GM23338 (cell line): ENCODE measurements at regions not wholly inside any gene's neighbourhood (a gene's known extent, or its start where the extent isn't known, plus 50 kb on each side); places are given as distances from the start of the nearest gene placed in this dataset.

ENCODE experiments used
- CREB1 ChIP-seq: fragments of 250-450 bp; sonication (Bioruptor Pico); IDR thresholded peaks from 2 replicates; pipeline ENCODE4 v1.5.0; 2020; ENCODE audit warnings: low read depth, mild to moderate bottlenecking, moderate library complexity
- EZH2 ChIP-seq: fragments of 200-600 bp; sonication (generic); IDR thresholded peaks from one replicate; pipeline ENCODE4 v1.8.0; 2017; ENCODE audit warnings: antibody characterized with exemption, mild to moderate bottlenecking, low read depth; ENCODE audit not compliant: unreplicated experiment
- EZH2phosphoT487 ChIP-seq: fragments of 200-600 bp; sonication (generic); IDR thresholded peaks from one replicate; pipeline ENCODE4 v1.8.1; 2018; ENCODE audit warnings: antibody characterized with exemption; ENCODE audit not compliant: unreplicated experiment
- JUNB ChIP-seq: IDR thresholded peaks from one replicate; pipeline ENCODE4 v1.6.1; 2016; ENCODE audit warnings: antibody characterized with exemption; ENCODE audit not compliant: unreplicated experiment
- POLR2AphosphoS5 ChIP-seq: IDR thresholded peaks from 2 replicates; pipeline ENCODE4 v1.6.1; 2016; ENCODE audit warnings: antibody characterized with exemption, low read depth
- REST ChIP-seq: IDR thresholded peaks from one replicate; pipeline ENCODE4 v1.6.1; 2018; ENCODE audit warnings: antibody characterized with exemption; ENCODE audit not compliant: unreplicated experiment
- ZNF114 ChIP-seq: fragments of 250-450 bp; sonication (Bioruptor Pico); IDR thresholded peaks from 2 replicates; pipeline ENCODE4 v1.5.0; 2020; ENCODE audit warnings: mild to moderate bottlenecking, moderate library complexity
- ZNF331 ChIP-seq: fragments of 250-450 bp; sonication (Bioruptor Pico); IDR thresholded peaks from 2 replicates; pipeline ENCODE4 v1.5.0; 2020; ENCODE audit warnings: low read depth, mild to moderate bottlenecking, moderate library complexity
- TF ChIP-seq, protein P1 (sequence below), 2 experiments: fragments of 200-600 bp in 1 of 2; sonication (generic) in 1 of 2; conservative IDR thresholded peaks; 2 replicates each; pipeline versions ENCODE4 v1.5.1 to v1.6.1; 2016 to 2017; ENCODE audit warnings: antibody characterized with exemption in 2 of 2, low read depth in 2 of 2, mild to moderate bottlenecking in 2 of 2, moderate library complexity in 1 of 2
- TF ChIP-seq, protein P2 (sequence below): IDR thresholded peaks from 2 replicates; pipeline ENCODE4 v1.6.1; 2016; ENCODE audit warnings: antibody characterized with exemption

- TF ChIP-seq, protein P1, sequence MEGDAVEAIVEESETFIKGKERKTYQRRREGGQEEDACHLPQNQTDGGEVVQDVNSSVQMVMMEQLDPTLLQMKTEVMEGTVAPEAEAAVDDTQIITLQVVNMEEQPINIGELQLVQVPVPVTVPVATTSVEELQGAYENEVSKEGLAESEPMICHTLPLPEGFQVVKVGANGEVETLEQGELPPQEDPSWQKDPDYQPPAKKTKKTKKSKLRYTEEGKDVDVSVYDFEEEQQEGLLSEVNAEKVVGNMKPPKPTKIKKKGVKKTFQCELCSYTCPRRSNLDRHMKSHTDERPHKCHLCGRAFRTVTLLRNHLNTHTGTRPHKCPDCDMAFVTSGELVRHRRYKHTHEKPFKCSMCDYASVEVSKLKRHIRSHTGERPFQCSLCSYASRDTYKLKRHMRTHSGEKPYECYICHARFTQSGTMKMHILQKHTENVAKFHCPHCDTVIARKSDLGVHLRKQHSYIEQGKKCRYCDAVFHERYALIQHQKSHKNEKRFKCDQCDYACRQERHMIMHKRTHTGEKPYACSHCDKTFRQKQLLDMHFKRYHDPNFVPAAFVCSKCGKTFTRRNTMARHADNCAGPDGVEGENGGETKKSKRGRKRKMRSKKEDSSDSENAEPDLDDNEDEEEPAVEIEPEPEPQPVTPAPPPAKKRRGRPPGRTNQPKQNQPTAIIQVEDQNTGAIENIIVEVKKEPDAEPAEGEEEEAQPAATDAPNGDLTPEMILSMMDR (conservative IDR thresholded peaks at IDR 0.05; ENCODE audit: low read depth in 2 of 2), result no peak
- TF ChIP-seq POLR2AphosphoS5 (no peak), REST (no peak), EZH2 (no peak), CREB1 (CRISPR knock-in tag) (no peak), JUNB (no peak), EZH2phosphoT487 (no peak), ZNF114 (CRISPR knock-in tag) (no peak), ZNF331 (CRISPR knock-in tag) (no peak)
- TF ChIP-seq, protein P2, sequence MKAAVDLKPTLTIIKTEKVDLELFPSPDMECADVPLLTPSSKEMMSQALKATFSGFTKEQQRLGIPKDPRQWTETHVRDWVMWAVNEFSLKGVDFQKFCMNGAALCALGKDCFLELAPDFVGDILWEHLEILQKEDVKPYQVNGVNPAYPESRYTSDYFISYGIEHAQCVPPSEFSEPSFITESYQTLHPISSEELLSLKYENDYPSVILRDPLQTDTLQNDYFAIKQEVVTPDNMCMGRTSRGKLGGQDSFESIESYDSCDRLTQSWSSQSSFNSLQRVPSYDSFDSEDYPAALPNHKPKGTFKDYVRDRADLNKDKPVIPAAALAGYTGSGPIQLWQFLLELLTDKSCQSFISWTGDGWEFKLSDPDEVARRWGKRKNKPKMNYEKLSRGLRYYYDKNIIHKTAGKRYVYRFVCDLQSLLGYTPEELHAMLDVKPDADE, result no peak
These were observed 82.8 kb upstream of the ZNF32 start for GRCh38 chr10:43731486-43731885.
